Neural progenitor cell (in vitro differentiated cells): ENCODE measurements at regions not wholly inside any gene's neighbourhood (a gene's known extent, or its start where the extent isn't known, plus 50 kb on each side); places are given as distances from the start of the nearest gene placed in this dataset.

Source experiments
- EZH2phosphoT487 ChIP-seq: fragments of 200-600 bp; sonication (generic); IDR thresholded peaks from 2 replicates; pipeline ENCODE4 v1.6.1; 2017; ENCODE audit warnings: antibody characterized with exemption
- TF ChIP-seq, protein P1 (sequence below): fragments of 200-600 bp; sonication (generic); IDR thresholded peaks from 2 replicates; pipeline ENCODE4 v1.5.1; 2017; ENCODE audit warnings: antibody characterized with exemption, mild to moderate bottlenecking

GRCh38 chr7:17640730-17641377, 299.4 kb downstream of the SNX13 start:
- no peak for TF ChIP-seq EZH2phosphoT487
- TF ChIP-seq, protein P1, sequence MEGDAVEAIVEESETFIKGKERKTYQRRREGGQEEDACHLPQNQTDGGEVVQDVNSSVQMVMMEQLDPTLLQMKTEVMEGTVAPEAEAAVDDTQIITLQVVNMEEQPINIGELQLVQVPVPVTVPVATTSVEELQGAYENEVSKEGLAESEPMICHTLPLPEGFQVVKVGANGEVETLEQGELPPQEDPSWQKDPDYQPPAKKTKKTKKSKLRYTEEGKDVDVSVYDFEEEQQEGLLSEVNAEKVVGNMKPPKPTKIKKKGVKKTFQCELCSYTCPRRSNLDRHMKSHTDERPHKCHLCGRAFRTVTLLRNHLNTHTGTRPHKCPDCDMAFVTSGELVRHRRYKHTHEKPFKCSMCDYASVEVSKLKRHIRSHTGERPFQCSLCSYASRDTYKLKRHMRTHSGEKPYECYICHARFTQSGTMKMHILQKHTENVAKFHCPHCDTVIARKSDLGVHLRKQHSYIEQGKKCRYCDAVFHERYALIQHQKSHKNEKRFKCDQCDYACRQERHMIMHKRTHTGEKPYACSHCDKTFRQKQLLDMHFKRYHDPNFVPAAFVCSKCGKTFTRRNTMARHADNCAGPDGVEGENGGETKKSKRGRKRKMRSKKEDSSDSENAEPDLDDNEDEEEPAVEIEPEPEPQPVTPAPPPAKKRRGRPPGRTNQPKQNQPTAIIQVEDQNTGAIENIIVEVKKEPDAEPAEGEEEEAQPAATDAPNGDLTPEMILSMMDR, result peak; percentile 79
